ENCODE measurements at regions not wholly inside any gene's neighbourhood (a gene's known extent, or its start where the extent isn't known, plus 50 kb on each side); places are given as distances from the start of the nearest gene placed in this dataset.

DNA sequence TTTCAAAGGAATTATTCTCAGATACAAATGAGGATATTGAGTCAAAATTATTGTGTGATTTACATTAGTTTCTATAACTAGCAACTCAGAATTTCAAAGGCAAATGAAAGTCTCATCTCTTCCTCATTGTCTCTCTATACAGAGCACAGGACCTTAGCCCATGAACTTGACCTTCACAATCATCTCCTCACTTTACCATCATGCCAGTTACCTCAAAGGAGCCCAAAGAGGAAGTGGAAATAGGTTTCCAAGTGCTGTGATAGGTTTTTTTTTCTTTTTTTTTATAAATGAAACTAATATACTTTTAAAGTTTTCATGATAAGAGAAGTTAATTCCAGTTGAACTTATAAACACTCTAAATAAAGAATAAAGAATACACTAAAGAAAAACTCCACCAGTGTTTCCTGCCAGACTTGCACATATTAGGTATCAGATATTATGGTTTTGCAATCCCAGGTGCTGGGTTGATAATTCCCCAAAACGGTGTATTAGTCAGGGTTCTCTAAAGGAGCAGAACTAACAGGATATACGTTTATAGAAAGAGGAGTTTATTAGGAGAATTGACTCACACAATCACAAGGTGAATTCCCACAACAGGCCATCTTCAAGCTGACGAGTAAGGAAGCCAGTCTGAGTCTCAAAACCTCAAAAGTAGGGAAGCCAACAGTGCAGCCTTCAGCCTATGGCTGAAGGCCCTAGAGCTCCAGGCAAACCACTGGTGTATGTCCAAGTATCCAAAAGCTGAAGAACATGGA, 50.1 kb upstream of the ADAMTS16 start:
- Histone ChIP-seq H2AFZ (ENCODE audit: low read depth) (no peak overlapping the region), H3K27me3 (ENCODE audit: insufficient read depth, low read depth) (no peaks in the 10 kb centered on the region), H3K79me2 (ENCODE audit: insufficient read depth, low read depth) (no peaks in the 10 kb centered on the region), H3K4me2 (no peak overlapping the region), H3K27ac (no peak overlapping the region), H4K20me1 (ENCODE audit: insufficient read depth) (no peaks in the 10 kb centered on the region), H3K36me3 (ENCODE audit: insufficient read depth) (no peaks in the 10 kb centered on the region), H3K9ac (no peak overlapping the region), H3K4me3 (IDR thresholded peaks at IDR 0.05; ENCODE audit: insufficient read depth, low read depth, low read length) (no peak overlapping the region), H3K4me1 (ENCODE audit: low read depth, poor library complexity, severe bottlenecking) (no peaks in the 10 kb centered on the region)
- TF ChIP-seq, protein P1, sequence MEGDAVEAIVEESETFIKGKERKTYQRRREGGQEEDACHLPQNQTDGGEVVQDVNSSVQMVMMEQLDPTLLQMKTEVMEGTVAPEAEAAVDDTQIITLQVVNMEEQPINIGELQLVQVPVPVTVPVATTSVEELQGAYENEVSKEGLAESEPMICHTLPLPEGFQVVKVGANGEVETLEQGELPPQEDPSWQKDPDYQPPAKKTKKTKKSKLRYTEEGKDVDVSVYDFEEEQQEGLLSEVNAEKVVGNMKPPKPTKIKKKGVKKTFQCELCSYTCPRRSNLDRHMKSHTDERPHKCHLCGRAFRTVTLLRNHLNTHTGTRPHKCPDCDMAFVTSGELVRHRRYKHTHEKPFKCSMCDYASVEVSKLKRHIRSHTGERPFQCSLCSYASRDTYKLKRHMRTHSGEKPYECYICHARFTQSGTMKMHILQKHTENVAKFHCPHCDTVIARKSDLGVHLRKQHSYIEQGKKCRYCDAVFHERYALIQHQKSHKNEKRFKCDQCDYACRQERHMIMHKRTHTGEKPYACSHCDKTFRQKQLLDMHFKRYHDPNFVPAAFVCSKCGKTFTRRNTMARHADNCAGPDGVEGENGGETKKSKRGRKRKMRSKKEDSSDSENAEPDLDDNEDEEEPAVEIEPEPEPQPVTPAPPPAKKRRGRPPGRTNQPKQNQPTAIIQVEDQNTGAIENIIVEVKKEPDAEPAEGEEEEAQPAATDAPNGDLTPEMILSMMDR (conservative IDR thresholded peaks at IDR 0.05; ENCODE audit: low read depth, low read length) = no peak
